NOMO-1 treated with DMSO at 0.1 percent for 48 hours (cell line): ENCODE measurements at regions not wholly inside any gene's neighbourhood (a gene's known extent, or its start where the extent isn't known, plus 50 kb on each side); places are given as distances from the start of the nearest gene placed in this dataset.

Experiments used
- DNase-seq: peaks from one replicate; lab custom pipeline; 2025; ENCODE audit not compliant: unreplicated experiment; lab: John Stamatoyannopoulos, UW

DNA sequence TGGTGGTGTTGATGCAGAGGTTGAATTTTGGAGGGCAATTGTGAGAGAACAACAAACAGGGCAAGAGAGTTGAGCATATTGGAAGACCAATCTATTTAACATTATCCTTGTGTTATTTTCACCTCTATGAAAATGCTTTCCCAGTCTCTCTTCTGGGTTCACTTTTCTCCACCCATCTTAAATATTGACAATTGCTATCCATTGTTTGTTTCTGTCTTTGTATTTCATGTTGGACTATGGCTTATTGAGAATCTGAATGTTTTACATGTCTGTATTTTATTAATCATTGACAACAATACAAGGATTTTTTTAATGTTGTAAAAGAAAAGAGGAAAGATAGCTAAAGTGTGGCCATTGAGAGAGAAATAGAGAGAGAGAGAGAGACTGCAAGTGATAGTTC lies 1121.5 kb downstream of the BRINP3 start:
- no peak for DNase-seq

- no peak for DNase-seq
These were observed 1120.3 kb downstream of the BRINP3 start for GRCh38 chr1:189357317-189357716.

GRCh38 chr1:189369612-189370011 lies 1108.1 kb downstream of the BRINP3 start:
- DNase-seq: no peak

- no peak for DNase-seq
These were observed 1102.8 kb downstream of the BRINP3 start for GRCh38 chr1:189374816-189375215.

GRCh38 chr1:189405419-189405818 lies 1072.2 kb downstream of the BRINP3 start:
- no peak for DNase-seq

DNA sequence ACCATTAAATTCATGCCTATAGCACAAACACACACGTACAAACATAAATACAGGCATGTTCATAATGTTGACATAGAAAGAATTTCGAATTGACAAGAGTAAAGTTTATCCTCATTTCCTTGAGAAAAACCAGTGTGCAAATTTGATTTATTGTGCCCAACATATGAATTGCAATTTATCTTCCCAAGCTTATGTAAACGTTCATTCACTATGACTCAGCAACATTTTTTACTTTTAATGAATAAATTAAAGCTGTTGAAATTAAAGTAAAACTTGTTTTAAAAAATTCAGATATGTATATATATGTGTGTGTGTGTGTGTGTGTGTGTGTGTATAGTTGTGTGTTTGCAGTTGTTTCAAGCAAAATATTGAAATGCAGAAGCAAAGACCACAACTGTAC lies 1067.9 kb downstream of the BRINP3 start:
- DNase-seq: no peak

DNA sequence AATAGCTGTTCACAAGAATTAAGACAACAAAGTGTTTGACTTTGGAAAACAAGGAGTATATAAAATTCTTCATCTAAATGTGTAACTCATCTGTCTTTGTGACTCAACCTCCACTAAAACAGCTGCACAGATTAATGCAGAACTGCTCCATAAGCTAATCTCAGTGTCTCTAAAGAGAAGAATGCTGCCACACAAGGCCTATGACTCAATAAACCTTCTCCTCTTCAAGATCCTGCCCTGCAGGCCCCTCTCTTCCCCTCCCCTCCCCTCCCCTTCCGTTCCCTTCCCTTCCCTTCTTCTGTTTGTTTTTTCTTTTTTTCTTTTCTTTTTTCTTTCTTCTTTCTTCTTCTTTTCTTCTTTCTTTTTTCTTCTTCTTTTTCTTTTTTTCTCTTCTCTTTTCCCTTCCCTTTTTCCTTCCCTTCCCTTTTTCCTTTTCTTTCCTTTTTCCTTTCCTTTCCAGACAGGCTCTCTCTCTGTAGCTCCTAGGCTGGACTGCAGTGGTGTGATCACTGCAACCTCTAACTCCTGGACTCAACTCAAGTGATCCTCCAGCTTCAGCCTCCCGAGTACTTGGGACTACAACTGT lies 1052.8 kb downstream of the BRINP3 start:
- no peak for DNase-seq

GRCh38 chr1:189429610-189430009 lies 1048.1 kb downstream of the BRINP3 start:
- no peak for DNase-seq

DNA sequence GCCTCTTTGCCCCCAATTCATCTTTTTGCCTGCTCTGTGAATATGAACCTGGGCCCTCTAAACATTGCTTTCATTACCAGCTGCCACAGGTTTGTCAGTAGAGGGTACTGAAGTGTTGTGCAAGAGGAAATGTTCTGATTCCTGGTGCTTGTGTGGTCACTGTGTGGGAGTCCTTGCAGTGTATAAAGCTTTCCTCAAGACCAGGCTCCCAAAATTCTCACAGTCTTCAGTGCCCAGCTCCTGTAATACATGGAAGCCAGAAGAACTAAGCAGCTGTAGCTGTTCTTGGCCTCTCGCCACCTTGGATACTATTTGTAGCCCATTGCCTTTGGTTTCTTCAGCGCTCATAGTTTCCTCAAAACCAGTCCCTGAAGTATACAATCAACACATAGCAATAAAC lies 1046.2 kb downstream of the BRINP3 start:
- DNase-seq: no peak

GRCh38 chr1:189432753-189433152 lies 1044.9 kb downstream of the BRINP3 start:
- no peak for DNase-seq

- no peak for DNase-seq
These were observed 1043.2 kb downstream of the BRINP3 start for GRCh38 chr1:189434461-189434860.

- no peak for DNase-seq
These were observed 1042.3 kb downstream of the BRINP3 start for GRCh38 chr1:189435398-189435797.

- no peak for DNase-seq
These were observed 1038.9 kb downstream of the BRINP3 start for GRCh38 chr1:189438808-189439207.

DNA sequence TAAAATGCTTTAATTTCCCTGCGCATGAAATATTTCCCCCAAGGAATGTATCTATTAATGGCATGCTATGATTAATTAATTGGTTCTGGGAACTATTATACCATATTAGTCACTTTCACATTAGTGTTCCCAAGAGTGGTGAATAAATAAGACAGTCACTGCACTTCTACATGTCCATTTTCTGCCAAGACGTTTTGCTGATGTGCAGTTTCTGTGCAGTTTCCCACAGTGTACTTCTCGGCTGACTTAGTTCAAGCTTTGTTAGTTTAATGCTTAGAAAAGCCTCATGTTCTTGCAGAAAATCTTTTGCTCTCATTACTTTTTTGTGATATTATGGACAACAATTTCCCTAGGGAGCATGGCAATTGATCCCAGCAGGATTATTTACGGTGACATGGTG lies 1014.5 kb downstream of the BRINP3 start:
- DNase-seq: no peak

DNA sequence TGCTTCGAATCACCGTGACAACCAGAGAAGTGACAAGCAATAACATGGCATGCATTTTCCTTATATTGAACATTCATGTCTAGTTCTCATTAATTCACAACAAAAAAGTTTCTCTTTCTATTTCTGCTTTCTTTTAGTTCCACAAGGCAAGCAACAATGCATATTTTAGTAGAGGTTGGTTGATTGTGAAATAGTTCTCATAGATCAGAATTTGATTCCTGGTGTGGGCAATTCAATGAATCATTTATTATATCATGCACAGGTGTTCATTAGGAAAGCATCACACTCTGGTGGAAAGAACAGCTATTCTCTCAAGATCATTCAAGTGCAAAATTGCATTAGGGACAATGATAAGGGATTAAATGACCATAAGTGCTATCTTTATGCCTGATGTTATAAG lies 980.9 kb downstream of the BRINP3 start:
- no peak for DNase-seq

DNA sequence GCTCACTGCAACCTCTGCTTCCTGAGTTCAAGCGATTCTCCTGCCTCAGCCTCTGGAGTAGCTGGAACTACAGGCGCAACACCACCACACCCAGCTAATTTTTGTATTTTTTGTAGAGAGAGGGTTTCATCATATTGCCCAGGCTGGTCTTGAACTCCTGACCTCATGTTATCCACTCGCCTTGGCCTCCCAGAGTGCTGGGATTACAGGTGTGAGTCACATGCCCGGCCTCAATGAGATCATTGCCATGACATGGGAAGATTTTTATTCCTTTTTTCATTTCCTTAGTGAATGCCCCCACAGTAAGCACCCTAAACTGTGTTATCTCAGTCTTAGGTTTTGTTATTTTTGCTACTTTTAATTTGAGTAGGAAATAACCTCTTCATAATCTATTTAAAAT lies 977.9 kb downstream of the BRINP3 start:
- DNase-seq: no peak

DNA sequence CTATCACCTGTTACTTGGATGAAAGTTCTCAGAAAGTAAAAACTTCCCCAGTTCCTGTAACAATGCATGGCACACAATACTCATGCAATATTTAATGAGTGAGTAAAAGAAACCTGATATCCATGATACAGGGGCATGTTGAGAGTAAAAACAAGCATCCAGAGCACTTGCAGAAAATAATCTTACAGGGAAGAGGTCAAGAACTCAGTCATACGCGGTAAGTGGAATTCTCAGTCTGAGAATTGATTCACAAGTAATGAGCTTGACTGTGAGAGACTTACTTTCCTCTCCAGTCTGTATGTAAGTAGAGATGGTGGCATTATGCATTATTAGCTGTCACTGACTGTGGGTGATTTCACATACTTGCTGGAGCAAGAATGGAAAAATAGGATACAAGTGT lies 976.9 kb downstream of the BRINP3 start:
- DNase-seq: no peak

GRCh38 chr1:189510827-189511226 lies 966.8 kb downstream of the BRINP3 start:
- no peak for DNase-seq

- DNase-seq: no peak
These were observed 964.6 kb downstream of the BRINP3 start for GRCh38 chr1:189513091-189513490.

GRCh38 chr1:189522441-189522840 lies 955.2 kb downstream of the BRINP3 start:
- no peak for DNase-seq

- DNase-seq: no peak
These were observed 953.2 kb downstream of the BRINP3 start for GRCh38 chr1:189524501-189524900.

DNA sequence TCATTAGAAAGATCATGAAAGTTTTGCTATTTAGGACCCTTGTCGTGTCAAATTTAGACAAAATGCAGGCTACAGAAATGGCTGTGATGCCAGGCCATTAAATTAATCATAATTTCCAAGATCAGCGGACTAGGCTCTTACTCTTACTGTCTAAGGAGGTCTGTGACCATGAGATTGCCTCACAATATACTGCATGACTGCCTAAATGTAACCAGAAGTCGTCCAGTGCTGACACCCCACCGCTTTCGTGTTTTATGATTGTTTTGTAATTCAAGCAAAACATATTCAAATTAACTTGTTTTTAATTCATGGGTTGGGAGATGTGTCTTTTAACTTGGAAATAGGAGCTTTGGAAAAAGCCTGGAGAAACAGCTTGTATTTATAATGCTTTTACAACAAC lies 947.5 kb downstream of the BRINP3 start:
- DNase-seq: no peak

DNA sequence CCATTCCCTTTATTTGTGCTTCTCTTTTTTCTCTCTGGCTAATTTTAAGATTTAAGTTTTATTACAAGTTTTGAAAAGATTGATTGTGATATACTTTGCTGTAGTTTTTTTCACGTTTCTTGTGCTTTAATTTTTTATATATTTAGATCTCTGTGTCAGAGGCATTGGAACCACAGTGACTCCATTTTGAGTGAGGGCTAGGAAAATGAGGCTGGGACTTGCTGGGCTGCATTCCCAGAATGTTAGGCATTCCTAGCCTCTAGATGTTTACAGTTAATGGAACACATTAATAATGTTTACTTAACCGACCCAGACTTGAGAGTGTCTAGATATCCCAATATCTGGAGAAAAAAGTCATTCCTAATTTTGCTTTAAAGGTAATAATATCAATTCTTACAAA lies 939.4 kb downstream of the BRINP3 start:
- DNase-seq: no peak

DNA sequence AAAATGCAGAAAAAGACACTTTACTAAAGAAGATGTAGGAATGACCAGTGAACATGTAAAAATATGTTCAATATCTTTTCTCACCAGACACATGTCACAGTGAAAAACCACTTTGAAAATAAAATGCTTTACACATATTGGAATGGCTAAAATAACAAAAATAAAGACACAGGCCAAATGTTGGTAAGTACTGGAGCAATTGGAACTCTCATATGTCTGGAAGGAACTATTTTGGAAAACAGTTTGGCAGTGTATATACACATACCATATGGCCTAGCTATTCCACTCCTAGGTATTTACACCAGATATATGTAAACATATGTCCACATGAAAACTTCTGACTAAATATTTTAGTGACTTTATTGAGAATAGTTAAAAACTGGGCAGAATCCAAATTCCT lies 927.2 kb downstream of the BRINP3 start:
- DNase-seq: no peak
